ENCODE measurements at regions not wholly inside any gene's neighbourhood (a gene's known extent, or its start where the extent isn't known, plus 50 kb on each side); places are given as distances from the start of the nearest gene placed in this dataset.

- Mint-ChIP-seq H3K4me3 (no peak overlapping the region), H3K27me3 (peaks cover 41% of the 10 kb centered on the region), H3K36me3 (ENCODE audit: low read depth) (no peaks in the 10 kb centered on the region), H3K27ac (no peak overlapping the region), H3K9me3 (no peaks in the 10 kb centered on the region), H3K4me1 (ENCODE audit: low read depth) (no peaks in the 10 kb centered on the region)
- intact Hi-C loops (cut with DNase I, micrococcal nuclease) = no loop called here
- CTCF ChIA-PET = no interaction called here
- POLR2A ChIA-PET = no interaction called here
- Histone ChIP-seq H3K27me3 (ENCODE audit: control insufficient read depth in 1 of 2, insufficient read depth in 2 of 2, low read length in 2 of 2) (peaks cover 0 to 8% of the 10 kb centered on the region in 2 experiments), H3K4me1 (ENCODE audit: insufficient read depth, low read length) (no peaks in the 10 kb centered on the region), H3K27ac (ENCODE audit: low read depth in 1 of 2, low read length in 2 of 2) (no peak overlapping the region), H3K36me3 (ENCODE audit: insufficient read depth, low read length) (no peaks in the 10 kb centered on the region), H3K4me3 (ENCODE audit: low read length) (no peak overlapping the region), H3K9me3 (ENCODE audit: control insufficient read depth in 1 of 2, insufficient read depth in 1 of 2, low read length in 2 of 2) (no peaks in the 10 kb centered on the region)
- ATAC-seq (ENCODE audit: poor library complexity) = no peak
- TF ChIP-seq, protein P1, sequence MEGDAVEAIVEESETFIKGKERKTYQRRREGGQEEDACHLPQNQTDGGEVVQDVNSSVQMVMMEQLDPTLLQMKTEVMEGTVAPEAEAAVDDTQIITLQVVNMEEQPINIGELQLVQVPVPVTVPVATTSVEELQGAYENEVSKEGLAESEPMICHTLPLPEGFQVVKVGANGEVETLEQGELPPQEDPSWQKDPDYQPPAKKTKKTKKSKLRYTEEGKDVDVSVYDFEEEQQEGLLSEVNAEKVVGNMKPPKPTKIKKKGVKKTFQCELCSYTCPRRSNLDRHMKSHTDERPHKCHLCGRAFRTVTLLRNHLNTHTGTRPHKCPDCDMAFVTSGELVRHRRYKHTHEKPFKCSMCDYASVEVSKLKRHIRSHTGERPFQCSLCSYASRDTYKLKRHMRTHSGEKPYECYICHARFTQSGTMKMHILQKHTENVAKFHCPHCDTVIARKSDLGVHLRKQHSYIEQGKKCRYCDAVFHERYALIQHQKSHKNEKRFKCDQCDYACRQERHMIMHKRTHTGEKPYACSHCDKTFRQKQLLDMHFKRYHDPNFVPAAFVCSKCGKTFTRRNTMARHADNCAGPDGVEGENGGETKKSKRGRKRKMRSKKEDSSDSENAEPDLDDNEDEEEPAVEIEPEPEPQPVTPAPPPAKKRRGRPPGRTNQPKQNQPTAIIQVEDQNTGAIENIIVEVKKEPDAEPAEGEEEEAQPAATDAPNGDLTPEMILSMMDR (IDR thresholded peaks at IDR 0.05) = no peak
- DNase-seq = no peak
Observed at GRCh38 chr22:35174401-35175038, 82.8 kb upstream of the HMGXB4 start.

- Histone ChIP-seq H3K4me1 (ENCODE audit: insufficient read depth, low read length) (no peaks in the 10 kb centered on the region), H3K9me3 (ENCODE audit: control insufficient read depth in 1 of 2, insufficient read depth in 1 of 2, low read length in 2 of 2) (no peaks in the 10 kb centered on the region), H3K27me3 (ENCODE audit: control insufficient read depth in 1 of 2, insufficient read depth in 2 of 2, low read length in 2 of 2) (peaks cover 0 to 8% of the 10 kb centered on the region in 2 experiments), H3K4me3 (ENCODE audit: low read length) (no peak overlapping the region), H3K27ac (ENCODE audit: low read depth in 1 of 2, low read length in 2 of 2) (no peak overlapping the region), H3K36me3 (ENCODE audit: insufficient read depth, low read length) (no peaks in the 10 kb centered on the region)
- TF ChIP-seq, protein P1 (IDR thresholded peaks at IDR 0.05) = no peak
- ATAC-seq (ENCODE audit: poor library complexity) = no peak
- H3K36me3 Mint-ChIP-seq (ENCODE audit: low read depth) = no peaks in the 10 kb centered on the region
- no peak overlapping the region for H3K27ac Mint-ChIP-seq
- no peak for DNase-seq
- ChIA-PET CTCF (no interaction called here), POLR2A (no interaction called here)
- intact Hi-C loops (cut with DNase I, micrococcal nuclease) = no loop called here
- H3K27me3 Mint-ChIP-seq = peaks cover 46% of the 10 kb centered on the region
- no peak overlapping the region for H3K4me3 Mint-ChIP-seq
- no peaks in the 10 kb centered on the region for H3K4me1 Mint-ChIP-seq (ENCODE audit: low read depth)
- H3K9me3 Mint-ChIP-seq = no peaks in the 10 kb centered on the region
Observed at GRCh38 chr22:35175392-35175791, 81.9 kb upstream of the HMGXB4 start.

DNA sequence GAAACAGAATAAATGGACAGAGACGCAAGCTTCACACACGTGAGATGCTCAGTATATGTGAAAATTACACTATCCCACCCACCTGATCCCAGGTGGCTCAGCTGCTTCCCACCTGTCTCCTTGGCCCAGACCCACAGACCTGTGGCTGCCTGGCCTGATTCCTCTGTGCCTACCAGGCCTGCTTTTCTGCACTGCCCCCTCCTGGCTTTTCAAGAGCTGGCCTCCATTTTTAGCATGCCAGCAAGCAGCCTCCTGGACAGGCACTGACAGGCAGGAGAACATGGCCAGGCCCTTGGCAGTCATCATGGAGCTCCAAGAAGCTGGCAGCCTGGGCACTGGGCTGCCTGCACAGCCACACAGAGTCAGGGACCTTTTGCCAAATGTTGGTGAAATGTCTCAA lies 79.5 kb upstream of the HMGXB4 start:
- CTCF ChIA-PET = no interaction called here
- intact Hi-C loops (cut with DNase I, micrococcal nuclease) = no loop called here
- no peak for DNase-seq
- Histone ChIP-seq H3K9me3 (ENCODE audit: control insufficient read depth in 1 of 2, insufficient read depth in 1 of 2, low read length in 2 of 2) (peaks cover 0 to 4% of the 10 kb centered on the region in 2 experiments), H3K4me1 (ENCODE audit: insufficient read depth, low read length) (no peaks in the 10 kb centered on the region), H3K4me3 (ENCODE audit: low read length) (no peak overlapping the region), H3K27ac (ENCODE audit: low read depth in 1 of 2, low read length in 2 of 2) (no peak overlapping the region), H3K36me3 (ENCODE audit: insufficient read depth, low read length) (no peaks in the 10 kb centered on the region), H3K27me3 (ENCODE audit: control insufficient read depth in 1 of 2, insufficient read depth in 2 of 2, low read length in 2 of 2) (peaks cover 0 to 6% of the 10 kb centered on the region in 2 experiments)
- no peak overlapping the region for H3K4me3 Mint-ChIP-seq
- H3K9me3 Mint-ChIP-seq = peaks cover 4% of the 10 kb centered on the region
- no peaks in the 10 kb centered on the region for H3K36me3 Mint-ChIP-seq (ENCODE audit: low read depth)
- H3K27ac Mint-ChIP-seq = no peak overlapping the region
- POLR2A ChIA-PET = no interaction called here
- TF ChIP-seq, protein P1 (IDR thresholded peaks at IDR 0.05) = no peak
- H3K27me3 Mint-ChIP-seq = peaks cover 53% of the 10 kb centered on the region
- no peak for ATAC-seq (ENCODE audit: poor library complexity)
- H3K4me1 Mint-ChIP-seq (ENCODE audit: low read depth) = no peaks in the 10 kb centered on the region

All from CD4-positive, alpha-beta T cell (primary cell).